ENCODE measurements at regions not wholly inside any gene's neighbourhood (a gene's known extent, or its start where the extent isn't known, plus 50 kb on each side); places are given as distances from the start of the nearest gene placed in this dataset.

- ATAC-seq = no peak
- intact Hi-C loops (cut with DNase I; ENCODE audit: low total_unique reads) (no loop called here), in situ Hi-C loops (cut with MboI; ENCODE audit: low sequenced_read_pairs in 4 of 4) (no loop called here)
- Histone ChIP-seq H3K36me3 (no peaks in the 10 kb centered on the region), H3K4me3 (no peak overlapping the region), H3K9me3 (no peaks in the 10 kb centered on the region), H3K4me1 (peaks cover 7 to 37% of the 10 kb centered on the region in 2 donors), H3K27me3 (no peaks in the 10 kb centered on the region), H3K27ac (peak overlapping the region in 1 of 4 donors; percentile 31)
- TF ChIP-seq CTCF (IDR thresholded peaks at IDR 0.05 in 4 of 5, conservative IDR thresholded peaks at IDR 0.05 in 1 of 5) = no peak
- TF ChIP-seq POLR2A (IDR thresholded peaks at IDR 0.05) = no peak
- DNase-seq = no peak
Observed at GRCh38 chr1:47621483-47621882, 183.6 kb downstream of the FOXD2 start.

- TF ChIP-seq CTCF (IDR thresholded peaks at IDR 0.05 in 4 of 5, conservative IDR thresholded peaks at IDR 0.05 in 1 of 5) (no peak), POLR2A (IDR thresholded peaks at IDR 0.05) (no peak)
- intact Hi-C loops (cut with DNase I; ENCODE audit: low total_unique reads) (no loop called here), in situ Hi-C loops (cut with MboI; ENCODE audit: low sequenced_read_pairs in 4 of 4) (no loop called here)
Observed at GRCh38 chr1:47621977-47622376, 184.1 kb downstream of the FOXD2 start.

GRCh38 chr1:47622776-47623556, 185.1 kb downstream of the FOXD2 start:
- DNase-seq (no peak), ATAC-seq (no peak)
- Histone ChIP-seq H3K27ac (peak overlapping the region in 1 of 4 donors; percentile 46), H3K4me3 (no peak overlapping the region), H3K27me3 (no peaks in the 10 kb centered on the region), H3K9me3 (no peaks in the 10 kb centered on the region), H3K36me3 (no peaks in the 10 kb centered on the region), H3K4me1 (peaks cover 7 to 37% of the 10 kb centered on the region in 2 donors)
- intact Hi-C loops (cut with DNase I; ENCODE audit: low total_unique reads) = no loop called here
- TF ChIP-seq POLR2A (IDR thresholded peaks at IDR 0.05) (no peak), CTCF (IDR thresholded peaks at IDR 0.05 in 4 of 5, conservative IDR thresholded peaks at IDR 0.05 in 1 of 5) (no peak)
- in situ Hi-C loops (cut with MboI; ENCODE audit: low sequenced_read_pairs in 4 of 4) = no loop called here

More at GRCh38 chr1:47621977-47622376, 184.1 kb downstream of the FOXD2 start:
- H3K9me3 ChIP-seq = no peaks in the 10 kb centered on the region
- H3K4me1 ChIP-seq = peaks cover 7 to 37% of the 10 kb centered on the region in 2 donors
- H3K4me3 ChIP-seq = no peak overlapping the region
- ATAC-seq (peak; percentile 73 to 76), DNase-seq (no peak)
- H3K36me3 ChIP-seq = no peaks in the 10 kb centered on the region
- no peaks in the 10 kb centered on the region for H3K27me3 ChIP-seq
- H3K27ac ChIP-seq = peak overlapping the region in 2 of 4 donors; percentile 39 to 46

GRCh38 chr1:47623557-47623940, 185.7 kb downstream of the FOXD2 start:
- Histone ChIP-seq H3K27ac (no peak overlapping the region), H3K4me1 (peaks cover 7 to 35% of the 10 kb centered on the region in 2 donors), H3K4me3 (no peak overlapping the region), H3K27me3 (no peaks in the 10 kb centered on the region), H3K9me3 (no peaks in the 10 kb centered on the region), H3K36me3 (no peaks in the 10 kb centered on the region)
- ATAC-seq = no peak
- intact Hi-C loops (cut with DNase I; ENCODE audit: low total_unique reads) (no loop called here), in situ Hi-C loops (cut with MboI; ENCODE audit: low sequenced_read_pairs in 4 of 4) (no loop called here)
- no peak for TF ChIP-seq POLR2A (IDR thresholded peaks at IDR 0.05)
- TF ChIP-seq CTCF (IDR thresholded peaks at IDR 0.05 in 4 of 5, conservative IDR thresholded peaks at IDR 0.05 in 1 of 5) = no peak
- no peak for DNase-seq
